ENCODE measurements at regions not wholly inside any gene's neighbourhood (a gene's known extent, or its start where the extent isn't known, plus 50 kb on each side); places are given as distances from the start of the nearest gene placed in this dataset.

- TF ChIP-seq POLR2A (IDR thresholded peaks at IDR 0.05) = no peak
- no peak for TF ChIP-seq POLR2AphosphoS5 (IDR thresholded peaks at IDR 0.05)
- TF ChIP-seq CTCF (IDR thresholded peaks at IDR 0.05 in 8 of 11, conservative IDR thresholded peaks at IDR 0.05 in 3 of 11) = no peak
These were observed 348.9 kb upstream of the FAR2 start for GRCh38 chr12:28800129-28800528.

Measured in spleen (tissue), 7 donors.